ENCODE measurements at regions not wholly inside any gene's neighbourhood (a gene's known extent, or its start where the extent isn't known, plus 50 kb on each side); places are given as distances from the start of the nearest gene placed in this dataset.

GRCh38 chr17:51430591-51430990 lies 170.2 kb downstream of the UTP18 start:
- no peak for DNase-seq
- intact Hi-C loops (cut with DNase I; ENCODE audit: low total_unique reads) = no loop called here
- H3K4me3 ChIP-seq = no peak overlapping the region
- peaks cover 0 to 8% (median 0%) of the 10 kb centered on the region in 7 donors for H3K27me3 ChIP-seq (replicated peaks in 1 of 7)
- peaks cover 0 to 10% (median 7%) of the 10 kb centered on the region in 6 donors for H3K4me1 ChIP-seq
- no peaks in the 10 kb centered on the region for H3K9me3 ChIP-seq
- H3K27ac ChIP-seq = no peak overlapping the region
- no peak for TF ChIP-seq POLR2A (IDR thresholded peaks at IDR 0.05)
- TF ChIP-seq CTCF (IDR thresholded peaks at IDR 0.05 in 8 of 11, conservative IDR thresholded peaks at IDR 0.05 in 3 of 11) = no peak
- no peak for TF ChIP-seq POLR2AphosphoS5 (IDR thresholded peaks at IDR 0.05)
- 85 to 92% (median 89%) methylated on average over 5 of the region's 5 CpGs for WGBS, 5 donors
- H3K36me3 ChIP-seq = no peaks in the 10 kb centered on the region

- TF ChIP-seq POLR2A (IDR thresholded peaks at IDR 0.05) (no peak), POLR2AphosphoS5 (IDR thresholded peaks at IDR 0.05) (no peak), CTCF (IDR thresholded peaks at IDR 0.05 in 8 of 11, conservative IDR thresholded peaks at IDR 0.05 in 3 of 11) (no peak)
- no peaks in the 10 kb centered on the region for H3K9me3 ChIP-seq
- H3K4me3 ChIP-seq = no peak overlapping the region
- 72 to 87% (median 75%) methylated on average over 7 of the region's 7 CpGs for WGBS, 5 donors
- peaks cover 0 to 17% (median 0%) of the 10 kb centered on the region in 7 donors for H3K27me3 ChIP-seq (replicated peaks in 1 of 7)
- no peaks in the 10 kb centered on the region for H3K36me3 ChIP-seq
- no peak for DNase-seq
- no peaks in the 10 kb centered on the region for H3K4me1 ChIP-seq
- intact Hi-C loops (cut with DNase I; ENCODE audit: low total_unique reads) = no loop called here
- peak overlapping the region in 1 of 8 donors; percentile 25 for H3K27ac ChIP-seq
These were observed 174.3 kb downstream of the UTP18 start for GRCh38 chr17:51434434-51435170.

- H3K9me3 ChIP-seq = no peaks in the 10 kb centered on the region
- peaks cover 0 to 17% (median 0%) of the 10 kb centered on the region in 7 donors for H3K27me3 ChIP-seq (replicated peaks in 1 of 7)
- no peaks in the 10 kb centered on the region for H3K36me3 ChIP-seq
- intact Hi-C loops (cut with DNase I; ENCODE audit: low total_unique reads) = no loop called here
- no peaks in the 10 kb centered on the region for H3K4me1 ChIP-seq
- peak overlapping the region in 1 of 8 donors; percentile 30 for H3K27ac ChIP-seq
- no peak for DNase-seq
- WGBS, 5 donors = 61 to 82% (median 66%) methylated on average over 3 of the region's 3 CpGs
- peak overlapping the region in 1 of 8 donors; percentile 47 for H3K4me3 ChIP-seq
- TF ChIP-seq POLR2A (IDR thresholded peaks at IDR 0.05) (no peak), CTCF (IDR thresholded peaks at IDR 0.05 in 8 of 11, conservative IDR thresholded peaks at IDR 0.05 in 3 of 11) (no peak), POLR2AphosphoS5 (IDR thresholded peaks at IDR 0.05) (no peak)
These were observed 174.8 kb downstream of the UTP18 start for GRCh38 chr17:51435171-51435552.

GRCh38 chr17:51435641-51436091 lies 175.3 kb downstream of the UTP18 start:
- no peaks in the 10 kb centered on the region for H3K9me3 ChIP-seq
- peak overlapping the region in 1 of 8 donors; percentile 30 for H3K27ac ChIP-seq
- H3K27me3 ChIP-seq (replicated peaks in 1 of 7) = peaks cover 0 to 17% (median 0%) of the 10 kb centered on the region in 7 donors
- intact Hi-C loops (cut with DNase I; ENCODE audit: low total_unique reads) = no loop called here
- TF ChIP-seq CTCF (IDR thresholded peaks at IDR 0.05 in 8 of 11, conservative IDR thresholded peaks at IDR 0.05 in 3 of 11) = peak in 2 of 11 experiments; percentile 18 to 29
- no peak for TF ChIP-seq POLR2A (IDR thresholded peaks at IDR 0.05)
- H3K36me3 ChIP-seq = no peaks in the 10 kb centered on the region
- peak overlapping the region in 1 of 8 donors; percentile 47 for H3K4me3 ChIP-seq
- no peak for DNase-seq
- H3K4me1 ChIP-seq = no peaks in the 10 kb centered on the region
- WGBS, 5 donors = 30 to 48% (median 40%) methylated on average over 5 of the region's 5 CpGs

Measured in spleen (tissue), 11 donors.